WTC11 (cell line): ENCODE measurements at regions not wholly inside any gene's neighbourhood (a gene's known extent, or its start where the extent isn't known, plus 50 kb on each side); places are given as distances from the start of the nearest gene placed in this dataset.

Source experiments
- ATAC-seq: fragments of 200-7000 bp; cut with Tn5 transposase; 2 replicates; pipeline ENCODE4 v1.10.0; 2021; ENCODE audit warnings: mild to moderate bottlenecking, moderate library complexity
- CTCF ChIA-PET: fragments of 300-600 bp; sonication (Branson Sonifier 250); formaldehyde crosslinking; loops from one replicate; lab custom pipeline; 2021; ENCODE audit warnings: antibody characterized with exemption; lab: Charles Lee
- POLR2A ChIA-PET: fragments of 350-600 bp; sonication (Branson Sonifier 250); formaldehyde crosslinking; loops from one replicate; lab custom pipeline; 2021; ENCODE audit warnings: antibody characterized with exemption; lab: Charles Lee
- DNase-seq: peaks from one replicate; pipeline ENCODE4 v3.0.0; 2021; ENCODE audit warnings: low spot score
- H3K27ac Mint-ChIP-seq: 2 replicates; pipeline ENCODE4 v1.8.0; 2021; ENCODE audit warnings: mixed read lengths
- H3K27me3 Mint-ChIP-seq: 2 replicates; pipeline ENCODE4 v1.8.0; 2021; ENCODE audit warnings: low read depth, mild to moderate bottlenecking, moderate library complexity, mixed read lengths
- H3K36me3 Mint-ChIP-seq: 2 replicates; pipeline ENCODE4 v1.8.0; 2021; ENCODE audit warnings: mixed read lengths
- H3K4me1 Mint-ChIP-seq: 2 replicates; pipeline ENCODE4 v1.8.0; 2022; ENCODE audit warnings: mixed read lengths
- H3K4me3 Mint-ChIP-seq: 2 replicates; pipeline ENCODE4 v1.8.0; 2021; ENCODE audit warnings: mild to moderate bottlenecking, moderate library complexity, mixed read lengths
- H3K9me3 Mint-ChIP-seq: 2 replicates; pipeline ENCODE4 v1.8.0; 2021; ENCODE audit warnings: mixed read lengths
- AR ChIP-seq: fragments of 250-450 bp; sonication (Bioruptor Pico); IDR thresholded peaks from 2 replicates; pipeline ENCODE4 v1.9.0; 2021; ENCODE audit warnings: mild to moderate bottlenecking
- ATF2 ChIP-seq: sonication (generic); formaldehyde crosslinking; IDR thresholded peaks from 2 replicates; pipeline ENCODE4 v1.8.1; 2022; ENCODE audit warnings: low read depth, missing genetic modification reagents, borderline replicate concordance
- CTCF ChIP-seq: fragments of 200-600 bp; IDR thresholded peaks from 2 replicates; pipeline ENCODE4 v1.8.0; 2022; ENCODE audit warnings: antibody characterized with exemption
- ETV6 ChIP-seq: sonication (generic); formaldehyde crosslinking; IDR thresholded peaks from 2 replicates; pipeline ENCODE4 v1.8.1; 2022; ENCODE audit warnings: mild to moderate bottlenecking, missing genetic modification reagents
- GRHL2 ChIP-seq: fragments of 250-450 bp; sonication (Bioruptor Pico); IDR thresholded peaks from 2 replicates; pipeline ENCODE4 v1.8.0; 2022; ENCODE audit warnings: mild to moderate bottlenecking, moderate library complexity; ENCODE audit not compliant: insufficient replicate concordance, severe bottlenecking
- HMGA2 ChIP-seq: fragments of 250-450 bp; sonication (Bioruptor Pico); IDR thresholded peaks from 2 replicates; pipeline ENCODE4 v1.4.0; 2021; ENCODE audit warnings: mild to moderate bottlenecking, moderate library complexity
- NR2C2 ChIP-seq: sonication (generic); formaldehyde crosslinking; IDR thresholded peaks from 2 replicates; pipeline ENCODE4 v1.8.0; 2022; ENCODE audit warnings: mild to moderate bottlenecking, missing genetic modification reagents
- NR3C1 ChIP-seq: sonication (generic); formaldehyde crosslinking; conservative IDR thresholded peaks from 2 replicates; pipeline ENCODE4 v1.8.1; 2023; ENCODE audit warnings: low read depth, mild to moderate bottlenecking, missing genetic modification reagents
- OVOL2 ChIP-seq: fragments of 250-450 bp; sonication (Bioruptor Pico); IDR thresholded peaks from 2 replicates; pipeline ENCODE4 v1.9.0; 2021; ENCODE audit warnings: mild to moderate bottlenecking, borderline replicate concordance
- RELA ChIP-seq: sonication (generic); formaldehyde crosslinking; IDR thresholded peaks from 2 replicates; pipeline ENCODE4 v1.8.1; 2022; ENCODE audit warnings: missing genetic modification reagents, mild to moderate bottlenecking, borderline replicate concordance
- SOX15 ChIP-seq: fragments of 250-450 bp; sonication (Bioruptor Pico); IDR thresholded peaks from 2 replicates; pipeline ENCODE4 v1.9.0; 2021; ENCODE audit warnings: mild to moderate bottlenecking
- USF2 ChIP-seq: sonication (generic); formaldehyde crosslinking; IDR thresholded peaks from 2 replicates; pipeline ENCODE4 v1.8.1; 2023; ENCODE audit warnings: mild to moderate bottlenecking, missing genetic modification reagents, moderate library complexity
- ZNF121 ChIP-seq: sonication (generic); formaldehyde crosslinking; IDR thresholded peaks from 2 replicates; pipeline ENCODE4 v1.8.0; 2023; ENCODE audit warnings: missing genetic modification reagents
- ZNF263 ChIP-seq: sonication (generic); formaldehyde crosslinking; IDR thresholded peaks from 2 replicates; pipeline ENCODE4 v1.8.1; 2022; ENCODE audit warnings: low read depth, mild to moderate bottlenecking, moderate library complexity, missing genetic modification reagents
- ZNF416 ChIP-seq: fragments of 250-450 bp; sonication (Bioruptor Pico); IDR thresholded peaks from 2 replicates; pipeline ENCODE4 v1.9.0; 2021; ENCODE audit warnings: mild to moderate bottlenecking, inconsistent platforms
- TF ChIP-seq, protein P1 (sequence below): sonication (generic); formaldehyde crosslinking; IDR thresholded peaks from 2 replicates; pipeline ENCODE4 v1.8.0; 2022; ENCODE audit warnings: missing genetic modification reagents

- POLR2A ChIA-PET, result no interaction called here
- ATAC-seq (no peak), DNase-seq (no peak)
- Mint-ChIP-seq H3K27ac (no peak overlapping the region), H3K9me3 (no peaks in the 10 kb centered on the region), H3K4me3 (no peak overlapping the region), H3K36me3 (no peaks in the 10 kb centered on the region), H3K4me1 (peaks cover 30% of the 10 kb centered on the region), H3K27me3 (no peaks in the 10 kb centered on the region)
- CTCF ChIA-PET, result no interaction called here
- no peak for TF ChIP-seq AR
- no peak for TF ChIP-seq OVOL2 (CRISPR knock-in tag)
- TF ChIP-seq USF2 (CRISPR knock-in tag), result no peak
Measured at GRCh38 chr12:70048521-70049250, 194.5 kb upstream of the CNOT2 start.

DNA sequence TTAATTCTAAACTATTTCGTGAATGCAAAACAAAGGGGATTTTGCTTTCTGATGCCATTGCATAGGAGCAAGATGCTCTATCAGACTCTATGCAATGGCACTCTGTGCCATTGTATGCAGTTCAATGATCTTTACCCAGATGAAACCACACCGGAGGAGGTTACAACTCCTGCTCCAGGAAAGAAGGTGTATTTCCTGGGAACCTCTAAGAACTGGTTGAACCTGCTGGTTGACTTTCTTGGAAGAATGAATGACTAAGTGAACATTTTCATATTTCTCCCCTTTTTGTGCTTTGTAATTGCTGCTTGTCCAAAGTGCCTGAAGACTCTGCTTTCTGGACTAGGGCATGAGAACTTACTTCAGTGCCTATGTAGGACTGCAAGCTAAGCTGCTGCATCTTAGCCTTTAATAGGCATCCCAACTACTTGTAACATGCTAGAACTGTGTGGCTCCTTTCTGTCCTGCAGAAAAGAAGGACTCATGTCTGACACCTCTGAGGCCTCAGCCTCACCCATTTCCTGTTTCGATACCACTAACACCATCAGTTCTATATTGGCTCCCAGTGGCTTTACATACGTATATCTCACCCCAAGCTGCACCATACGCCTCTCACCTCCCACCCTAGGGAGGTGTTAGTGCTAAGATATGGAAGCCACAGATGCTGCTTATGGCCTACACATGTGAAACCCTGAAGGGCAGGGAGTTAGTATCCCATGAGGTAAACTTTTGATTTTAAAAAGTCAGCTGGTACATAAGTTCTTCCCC lies 193.5 kb upstream of the CNOT2 start:
- Mint-ChIP-seq H3K4me1 (peaks cover 32% of the 10 kb centered on the region), H3K4me3 (no peak overlapping the region), H3K27me3 (no peaks in the 10 kb centered on the region), H3K9me3 (no peaks in the 10 kb centered on the region), H3K36me3 (no peaks in the 10 kb centered on the region), H3K27ac (no peak overlapping the region)
- ChIA-PET POLR2A (no interaction called here), CTCF (interaction anchor here (0.9 to 1.7 kb wide), 2 partner anchors 9 to 149 kb away, joined by 3 to 6 read pairs; no protein-coding TSS in a partner anchor)
- no peak for DNase-seq
- TF ChIP-seq ATF2 (CRISPR knock-in tag) (no peak), ZNF263 (CRISPR knock-in tag) (no peak), HMGA2 (no peak)
- no peak for ATAC-seq

DNA sequence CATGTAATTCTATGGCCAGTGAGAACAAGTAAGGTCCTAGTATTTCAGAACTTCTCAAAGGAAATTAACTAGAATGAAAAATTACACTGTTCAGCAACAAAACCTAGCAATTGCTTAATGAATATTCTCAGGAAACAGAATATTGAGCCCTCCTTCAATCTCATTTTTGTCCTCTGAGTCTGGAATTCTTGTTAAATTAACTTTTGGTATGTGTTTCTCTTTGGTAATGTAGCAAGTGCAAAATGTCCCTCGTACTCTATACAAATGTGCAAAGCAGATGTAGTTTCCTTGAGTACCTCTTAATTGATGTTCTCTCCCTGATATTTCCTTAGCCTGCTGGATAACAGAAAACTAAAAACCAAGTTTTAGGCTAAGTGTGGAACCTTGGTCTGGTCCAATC lies 190.8 kb upstream of the CNOT2 start:
- H3K36me3 Mint-ChIP-seq, result no peaks in the 10 kb centered on the region
- TF ChIP-seq RELA (CRISPR knock-in tag) (no peak), ETV6 (CRISPR knock-in tag) (no peak), USF2 (CRISPR knock-in tag) (no peak), ZNF121 (CRISPR knock-in tag) (no peak), GRHL2 (no peak), ZNF416 (CRISPR knock-in tag) (no peak), CTCF (no peak), NR2C2 (CRISPR knock-in tag) (no peak), SOX15 (CRISPR knock-in tag) (no peak), NR3C1 (no peak)
- TF ChIP-seq, protein P1, sequence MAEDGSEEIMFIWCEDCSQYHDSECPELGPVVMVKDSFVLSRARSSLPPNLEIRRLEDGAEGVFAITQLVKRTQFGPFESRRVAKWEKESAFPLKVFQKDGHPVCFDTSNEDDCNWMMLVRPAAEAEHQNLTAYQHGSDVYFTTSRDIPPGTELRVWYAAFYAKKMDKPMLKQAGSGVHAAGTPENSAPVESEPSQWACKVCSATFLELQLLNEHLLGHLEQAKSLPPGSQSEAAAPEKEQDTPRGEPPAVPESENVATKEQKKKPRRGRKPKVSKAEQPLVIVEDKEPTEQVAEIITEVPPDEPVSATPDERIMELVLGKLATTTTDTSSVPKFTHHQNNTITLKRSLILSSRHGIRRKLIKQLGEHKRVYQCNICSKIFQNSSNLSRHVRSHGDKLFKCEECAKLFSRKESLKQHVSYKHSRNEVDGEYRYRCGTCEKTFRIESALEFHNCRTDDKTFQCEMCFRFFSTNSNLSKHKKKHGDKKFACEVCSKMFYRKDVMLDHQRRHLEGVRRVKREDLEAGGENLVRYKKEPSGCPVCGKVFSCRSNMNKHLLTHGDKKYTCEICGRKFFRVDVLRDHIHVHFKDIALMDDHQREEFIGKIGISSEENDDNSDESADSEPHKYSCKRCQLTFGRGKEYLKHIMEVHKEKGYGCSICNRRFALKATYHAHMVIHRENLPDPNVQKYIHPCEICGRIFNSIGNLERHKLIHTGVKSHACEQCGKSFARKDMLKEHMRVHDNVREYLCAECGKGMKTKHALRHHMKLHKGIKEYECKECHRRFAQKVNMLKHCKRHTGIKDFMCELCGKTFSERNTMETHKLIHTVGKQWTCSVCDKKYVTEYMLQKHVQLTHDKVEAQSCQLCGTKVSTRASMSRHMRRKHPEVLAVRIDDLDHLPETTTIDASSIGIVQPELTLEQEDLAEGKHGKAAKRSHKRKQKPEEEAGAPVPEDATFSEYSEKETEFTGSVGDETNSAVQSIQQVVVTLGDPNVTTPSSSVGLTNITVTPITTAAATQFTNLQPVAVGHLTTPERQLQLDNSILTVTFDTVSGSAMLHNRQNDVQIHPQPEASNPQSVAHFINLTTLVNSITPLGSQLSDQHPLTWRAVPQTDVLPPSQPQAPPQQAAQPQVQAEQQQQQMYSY, result no peak

More for the DNA sequence above, 190.8 kb upstream of the CNOT2 start:
- ChIA-PET POLR2A (no interaction called here), CTCF (no interaction called here)
- Mint-ChIP-seq H3K27me3 (no peaks in the 10 kb centered on the region), H3K27ac (no peak overlapping the region), H3K4me3 (no peak overlapping the region), H3K4me1 (peaks cover 36% of the 10 kb centered on the region), H3K9me3 (no peaks in the 10 kb centered on the region)
- DNase-seq (no peak), ATAC-seq (no peak)
